DND-41 (cell line): ENCODE measurements at regions not wholly inside any gene's neighbourhood (a gene's known extent, or its start where the extent isn't known, plus 50 kb on each side); places are given as distances from the start of the nearest gene placed in this dataset.

ENCODE experiments used
- EZH2 ChIP-seq: IDR thresholded peaks from 3 replicates; pipeline ENCODE4 v1.6.1; 2012; ENCODE audit warnings: borderline replicate concordance, low read depth, mild to moderate bottlenecking, moderate library complexity, low read length, inconsistent platforms; ENCODE audit not compliant: severe bottlenecking
- TF ChIP-seq, protein P1 (sequence below): IDR thresholded peaks from 2 replicates; pipeline ENCODE4 v1.5.1; 2012; ENCODE audit warnings: borderline replicate concordance, low read length, moderate library complexity, mild to moderate bottlenecking; ENCODE audit not compliant: poor library complexity, severe bottlenecking; ENCODE audit errors: extremely low read depth

DNA sequence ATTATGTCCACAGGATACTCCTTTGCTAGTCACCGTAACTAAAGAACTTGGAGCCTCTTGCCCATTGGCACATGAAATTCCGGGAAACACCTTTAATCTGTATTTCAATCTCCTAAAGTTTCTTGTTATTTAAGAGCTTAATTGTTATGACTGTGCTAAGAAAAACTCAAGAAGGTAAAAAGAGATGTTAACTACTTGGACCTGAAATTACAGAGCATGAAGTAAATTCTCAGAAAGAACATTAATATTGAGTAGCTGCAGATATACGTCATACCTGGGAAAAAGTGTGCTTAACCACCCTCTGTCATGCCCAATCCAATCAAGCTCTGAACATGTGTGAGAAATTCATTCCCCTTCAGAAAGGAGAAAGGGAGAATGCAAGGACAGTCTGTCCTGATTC is 394.9 kb upstream of the PTGER4 start:
- TF ChIP-seq, protein P1, sequence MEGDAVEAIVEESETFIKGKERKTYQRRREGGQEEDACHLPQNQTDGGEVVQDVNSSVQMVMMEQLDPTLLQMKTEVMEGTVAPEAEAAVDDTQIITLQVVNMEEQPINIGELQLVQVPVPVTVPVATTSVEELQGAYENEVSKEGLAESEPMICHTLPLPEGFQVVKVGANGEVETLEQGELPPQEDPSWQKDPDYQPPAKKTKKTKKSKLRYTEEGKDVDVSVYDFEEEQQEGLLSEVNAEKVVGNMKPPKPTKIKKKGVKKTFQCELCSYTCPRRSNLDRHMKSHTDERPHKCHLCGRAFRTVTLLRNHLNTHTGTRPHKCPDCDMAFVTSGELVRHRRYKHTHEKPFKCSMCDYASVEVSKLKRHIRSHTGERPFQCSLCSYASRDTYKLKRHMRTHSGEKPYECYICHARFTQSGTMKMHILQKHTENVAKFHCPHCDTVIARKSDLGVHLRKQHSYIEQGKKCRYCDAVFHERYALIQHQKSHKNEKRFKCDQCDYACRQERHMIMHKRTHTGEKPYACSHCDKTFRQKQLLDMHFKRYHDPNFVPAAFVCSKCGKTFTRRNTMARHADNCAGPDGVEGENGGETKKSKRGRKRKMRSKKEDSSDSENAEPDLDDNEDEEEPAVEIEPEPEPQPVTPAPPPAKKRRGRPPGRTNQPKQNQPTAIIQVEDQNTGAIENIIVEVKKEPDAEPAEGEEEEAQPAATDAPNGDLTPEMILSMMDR: no peak
- TF ChIP-seq EZH2: no peak
